K562 (cell line): ENCODE measurements at regions not wholly inside any gene's neighbourhood (a gene's known extent, or its start where the extent isn't known, plus 50 kb on each side); places are given as distances from the start of the nearest gene placed in this dataset.

ENCODE experiments used
- ATAC-seq: fragments of 200-7000 bp; cut with Tn5 transposase; 3 replicates; pipeline ENCODE4 v1.9.1; 2020; ENCODE audit warnings: moderate library complexity
- BruUV-seq: library from RNA; stranded (reverse); fragments of 400-500 nt; replicated peaks from 2 replicates; lab custom pipeline; 2021; lab: Mats Ljungman, UMichigan
- CTCF ChIA-PET: fragments of 300-600 bp; formaldehyde crosslinking; extraction: SDS; loops from one replicate; lab custom pipeline; 2021; ENCODE audit warnings: low intra/inter-chr PET ratio; lab: Yijun Ruan, JAX
- POLR2A ChIA-PET: fragments of 300-600, 350-650 bp; sonication (Branson Sonifier 250); formaldehyde crosslinking; extraction: SDS; loops from one replicate; lab custom pipeline; 2021; ENCODE audit warnings: antibody characterized with exemption, inconsistent platforms; lab: Yijun Ruan, JAX
- DNase-seq, 4 experiments: peaks; one replicate each; pipeline versions ENCODE4 v3.0.0 to v3.0.0-alpha.2; 2011 to 2018; ENCODE audit warnings: low spot score in 3 of 4, mixed read lengths in 3 of 4; ENCODE audit errors: extremely low read depth in 1 of 4
- FAIRE-seq: peaks from 2 replicates; lab custom pipeline; 2011; peaks lifted over from hg19 to GRCh38; lab: Jason Lieb, UNC
- H2AFZ ChIP-seq: 2 replicates; pipeline ENCODE4 v1.6.0; 2011; ENCODE audit warnings: low read depth, low read length, control low read depth, inconsistent platforms
- H3K27ac ChIP-seq: fragments of 200-600 bp; 3 replicates; pipeline ENCODE4 v1.8.0; 2011; ENCODE audit warnings: low read depth, mild to moderate bottlenecking, control low read depth, inconsistent platforms, low read length, moderate library complexity, mixed read lengths; ENCODE audit errors: extremely low read depth
- H3K27me3 ChIP-seq, 2 experiments: fragments of 300-600 bp in 1 of 2; 2 replicates in 1 of 2; 3 replicates in 1 of 2; pipeline versions ENCODE4 v1.6.0 to v1.8.0; 2011; ENCODE audit warnings: inconsistent platforms in 2 of 2, low read length in 2 of 2, mild to moderate bottlenecking in 1 of 2, mixed read lengths in 1 of 2, moderate library complexity in 1 of 2; ENCODE audit not compliant: control insufficient read depth in 2 of 2, insufficient read depth in 2 of 2
- H3K36me3 ChIP-seq: fragments of 300-600 bp; 3 replicates; pipeline ENCODE4 v1.8.0; 2011; ENCODE audit warnings: mild to moderate bottlenecking, low read length, inconsistent platforms; ENCODE audit not compliant: control insufficient read depth, insufficient read depth
- H3K4me1 ChIP-seq, 2 experiments: fragments of 200-600 bp in 1 of 2; replicated peaks in 1 of 2; 2 replicates in 1 of 2; 3 replicates in 1 of 2; pipeline versions ENCODE4 v1.5.1 to v1.8.0; 2011; ENCODE audit warnings: inconsistent platforms in 2 of 2, low read length in 2 of 2, mild to moderate bottlenecking in 1 of 2, mixed read lengths in 1 of 2, moderate library complexity in 1 of 2; ENCODE audit not compliant: control insufficient read depth in 2 of 2, insufficient read depth in 2 of 2
- H3K4me2 ChIP-seq: 2 replicates; pipeline ENCODE4 v1.6.1; 2011; ENCODE audit warnings: low read length, control low read depth, inconsistent platforms, mixed read lengths; ENCODE audit not compliant: insufficient read depth
- H3K4me3 ChIP-seq: fragments of 200-600 bp; sonication (generic), shearing (Covaris generic); 2 replicates; pipeline ENCODE4 v1.5.1; 2016; ENCODE audit warnings: control low read depth, inconsistent platforms
- H3K79me2 ChIP-seq: fragments of 200-600 bp; 3 replicates; pipeline ENCODE4 v1.8.0; 2011; ENCODE audit warnings: low read length, inconsistent platforms; ENCODE audit not compliant: control insufficient read depth, insufficient read depth
- H3K9ac ChIP-seq, 2 experiments: 2 replicates each; pipeline versions ENCODE4 v1.6.0 to v1.6.1; 2011; ENCODE audit warnings: low read depth in 2 of 2, low read length in 2 of 2, control low read depth in 1 of 2, inconsistent platforms in 1 of 2, mild to moderate bottlenecking in 1 of 2, mixed read lengths in 1 of 2; ENCODE audit not compliant: insufficient read depth in 1 of 2
- H3K9me1 ChIP-seq: one replicate; pipeline ENCODE4 v1.6.0; 2011; ENCODE audit warnings: inconsistent platforms, mild to moderate bottlenecking, low read length, moderate library complexity; ENCODE audit not compliant: control insufficient read depth, insufficient read depth
- H3K9me3 ChIP-seq: replicated peaks from 2 replicates; pipeline ENCODE4 v1.5.1; 2011; ENCODE audit warnings: low read depth, low read length, inconsistent platforms; ENCODE audit not compliant: control insufficient read depth, insufficient read depth
- H4K20me1 ChIP-seq: replicated peaks from 2 replicates; pipeline ENCODE4 v1.6.1; 2011; ENCODE audit warnings: low read length, inconsistent platforms, mixed read lengths; ENCODE audit not compliant: control insufficient read depth, insufficient read depth
- CEBPB ChIP-seq: fragments of 450-650 bp; IDR thresholded peaks from 2 replicates; pipeline ENCODE4 v1.6.1; 2016; ENCODE audit warnings: missing genetic modification characterization, missing compliant biosample characterization
- CREB1 ChIP-seq, 2 experiments: sonication (generic) in 1 of 2; formaldehyde crosslinking in 1 of 2; IDR thresholded peaks; 2 replicates each; pipeline versions ENCODE4 v1.6.1 to v1.8.0; 2012 to 2022; ENCODE audit warnings: inconsistent platforms in 1 of 2, mild to moderate bottlenecking in 1 of 2, missing genetic modification reagents in 1 of 2, moderate library complexity in 1 of 2
- GTF2E2 ChIP-seq: fragments of 200-800 bp; sonication (Bioruptor generic); IDR thresholded peaks from 2 replicates; pipeline ENCODE4 v1.6.1; 2016; ENCODE audit warnings: missing genetic modification characterization, missing compliant biosample characterization
- KAT8 ChIP-seq: fragments of 450-650 bp; IDR thresholded peaks from 2 replicates; pipeline ENCODE4 v1.6.1; 2016; ENCODE audit warnings: low read depth, mild to moderate bottlenecking
- KLF16 ChIP-seq: IDR thresholded peaks from 2 replicates; pipeline ENCODE4 v1.6.1; 2016; ENCODE audit warnings: antibody characterized with exemption
- NBN ChIP-seq: fragments of 450-650 bp; IDR thresholded peaks from 2 replicates; pipeline ENCODE4 v1.6.1; 2016; ENCODE audit warnings: low read depth, mild to moderate bottlenecking
- NR0B1 ChIP-seq: fragments of 450-650 bp; IDR thresholded peaks from one replicate; pipeline ENCODE4 v1.6.1; 2018; ENCODE audit warnings: mild to moderate bottlenecking, moderate library complexity; ENCODE audit not compliant: partially characterized antibody
- NR1H2 ChIP-seq: sonication (generic); formaldehyde crosslinking; IDR thresholded peaks from 2 replicates; pipeline ENCODE4 v1.4.0; 2020; ENCODE audit warnings: mild to moderate bottlenecking, missing genetic modification reagents
- PTBP1 ChIP-seq: fragments of 200-400 bp; formaldehyde crosslinking; IDR thresholded peaks from 2 replicates; pipeline ENCODE4 v1.6.1; 2017; ENCODE audit warnings: low read depth, low read length
- SRSF1 ChIP-seq: fragments of 200-400 bp; formaldehyde crosslinking; IDR thresholded peaks from 2 replicates; pipeline ENCODE4 v1.6.1; 2017; ENCODE audit warnings: mild to moderate bottlenecking, low read depth, low read length, moderate library complexity
- TEAD1 ChIP-seq, 2 experiments: fragments of 450-650 bp in 1 of 2; sonication (generic) in 1 of 2; formaldehyde crosslinking; IDR thresholded peaks; 2 replicates each; pipeline versions ENCODE4 v1.4.0 to v1.8.0; 2020 to 2022; ENCODE audit warnings: mild to moderate bottlenecking in 2 of 2, missing genetic modification reagents in 1 of 2
- ZNF507 ChIP-seq: conservative IDR thresholded peaks from 2 replicates; pipeline ENCODE4 v1.6.1; 2017; ENCODE audit warnings: missing genetic modification characterization, missing compliant biosample characterization
- WGBS: fragments of 100-300 bp; shearing (Covaris generic); methylation state at CpG from one replicate; pipeline ENCODE4 v1.1.6; 2016; ENCODE audit warnings: low coverage, mixed read lengths; ENCODE audit not compliant: insufficient coverage; ENCODE audit errors: missing lambda C conversion rate; 5-methylcytosine and 5-hydroxymethylcytosine counted together
- in situ Hi-C: fragments of 300-500 bp; cut with MboI; formaldehyde crosslinking; loops from 4 replicates; pipeline ENCODE4 v1.15.0; 2018; ENCODE audit warnings: inconsistent platforms, mixed read lengths
- intact Hi-C: fragments of 100-400 bp; cut with micrococcal nuclease; formaldehyde crosslinking; loops from 2 replicates; pipeline ENCODE4 v1.14.2; 2022

- intact Hi-C loops (no loop called here), in situ Hi-C loops (no loop called here)
- no TSS peak for BruUV-seq
- no peak overlapping the region for H3K4me2 ChIP-seq
- H3K4me3 ChIP-seq = no peak overlapping the region
- H4K20me1 ChIP-seq = no peaks in the 10 kb centered on the region
- DNase-seq (no peak), FAIRE-seq (no peak), ATAC-seq (no peak)
- ChIA-PET CTCF (no interaction called here), POLR2A (no interaction called here)
- H3K27me3 ChIP-seq = no peaks in the 10 kb centered on the region
- no peaks in the 10 kb centered on the region for H3K36me3 ChIP-seq
- TF ChIP-seq NBN (no peak), GTF2E2 (tag) (no peak), CEBPB (tag) (no peak), ZNF507 (no peak), TEAD1 (CRISPR knock-in tag; IDR thresholded peaks at IDR 0.05) (no peak), NR1H2 (CRISPR knock-in tag) (no peak), KLF16 (no peak), CREB1 (IDR thresholded peaks at IDR 0.05) (no peak), CREB1 (CRISPR knock-in tag; IDR thresholded peaks at IDR 0.05) (no peak)
- no peak overlapping the region for H3K9ac ChIP-seq
- no peak overlapping the region for H2AFZ ChIP-seq
- H3K9me3 ChIP-seq = no peaks in the 10 kb centered on the region
- H3K9me1 ChIP-seq = no peaks in the 10 kb centered on the region
- WGBS = 0% methylated on average over 1 of the region's 1 CpG
- H3K79me2 ChIP-seq = no peaks in the 10 kb centered on the region
- no peak overlapping the region for H3K27ac ChIP-seq
- no peaks in the 10 kb centered on the region for H3K4me1 ChIP-seq
Measured at GRCh38 chr4:45030059-45030458, 303.7 kb upstream of the GNPDA2 start.

GRCh38 chr4:45007508-45007907 lies 281.2 kb upstream of the GNPDA2 start:
- BruUV-seq = no TSS peak

More at GRCh38 chr4:45007508-45007907, 281.2 kb upstream of the GNPDA2 start:
- H3K4me2 ChIP-seq = no peak overlapping the region
- no peaks in the 10 kb centered on the region for H3K27me3 ChIP-seq
- H3K27ac ChIP-seq = no peak overlapping the region
- no peak overlapping the region for H3K9ac ChIP-seq
- ChIA-PET POLR2A (no interaction called here), CTCF (no interaction called here)
- no peaks in the 10 kb centered on the region for H3K9me3 ChIP-seq
- DNase-seq = no peak
- no peak for TF ChIP-seq SRSF1
- TF ChIP-seq CREB1 (IDR thresholded peaks at IDR 0.05) = no peak
- no peak for TF ChIP-seq CREB1 (CRISPR knock-in tag; IDR thresholded peaks at IDR 0.05)
- no peak for TF ChIP-seq KAT8
- TF ChIP-seq NR0B1 = no peak
- no peak for TF ChIP-seq PTBP1
- no peak overlapping the region for H3K4me3 ChIP-seq
- FAIRE-seq = no peak
- no peaks in the 10 kb centered on the region for H3K4me1 ChIP-seq
- no peaks in the 10 kb centered on the region for H3K36me3 ChIP-seq
- 0% methylated on average over 3 of the region's 3 CpGs for WGBS
- H3K79me2 ChIP-seq = no peaks in the 10 kb centered on the region
- no peak overlapping the region for H2AFZ ChIP-seq
- H3K9me1 ChIP-seq = no peaks in the 10 kb centered on the region
- intact Hi-C loops = no loop called here
- in situ Hi-C loops = no loop called here
- no peaks in the 10 kb centered on the region for H4K20me1 ChIP-seq
- ATAC-seq = no peak
